ENCODE measurements at regions not wholly inside any gene's neighbourhood (a gene's known extent, or its start where the extent isn't known, plus 50 kb on each side); places are given as distances from the start of the nearest gene placed in this dataset.

GRCh38 chr4:120177603-120178002, 111.0 kb upstream of the MAD2L1 start:
- no peak for TF ChIP-seq CTCF (IDR thresholded peaks at IDR 0.05)
- no peak for TF ChIP-seq EP300 (IDR thresholded peaks at IDR 0.05)

Data from ovary (tissue), 3 donors.